NB4 (cell line): ENCODE measurements at regions not wholly inside any gene's neighbourhood (a gene's known extent, or its start where the extent isn't known, plus 50 kb on each side); places are given as distances from the start of the nearest gene placed in this dataset.

ENCODE experiments used
- MYC ChIP-seq: IDR thresholded peaks from 2 replicates; pipeline ENCODE4 v1.6.1; 2011; ENCODE audit warnings: low read depth, low read length
- POLR2A ChIP-seq: IDR thresholded peaks from 2 replicates; pipeline ENCODE4 v1.6.1; 2011; ENCODE audit warnings: mild to moderate bottlenecking; ENCODE audit not compliant: insufficient read length; ENCODE audit errors: extremely low read depth
- TF ChIP-seq, protein P1 (sequence below): IDR thresholded peaks from 2 replicates; pipeline ENCODE4 v1.6.1; 2011; ENCODE audit warnings: low read depth, low read length

DNA sequence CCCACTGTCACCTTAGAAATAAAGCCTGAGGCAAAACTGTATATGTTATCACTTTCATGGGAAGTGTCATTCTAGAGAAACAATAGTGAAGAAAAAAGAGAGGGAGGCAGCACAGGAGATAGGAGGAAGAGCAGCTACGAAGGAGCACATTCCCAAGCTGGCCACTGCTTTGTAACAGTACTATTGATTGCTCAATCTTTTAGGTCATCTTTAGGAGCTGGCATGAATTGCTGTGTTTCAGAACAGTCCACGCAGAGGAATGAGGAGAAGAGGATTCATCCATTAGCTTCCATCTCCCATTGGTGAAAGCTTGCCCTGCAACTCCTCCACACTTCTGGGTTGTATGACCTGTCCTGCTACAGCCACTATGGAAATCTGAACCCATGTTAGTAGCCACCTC is 372.5 kb upstream of the DDHD1 start:
- TF ChIP-seq MYC, result no peak
- TF ChIP-seq, protein P1, sequence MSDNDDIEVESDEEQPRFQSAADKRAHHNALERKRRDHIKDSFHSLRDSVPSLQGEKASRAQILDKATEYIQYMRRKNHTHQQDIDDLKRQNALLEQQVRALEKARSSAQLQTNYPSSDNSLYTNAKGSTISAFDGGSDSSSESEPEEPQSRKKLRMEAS, result no peak
- no peak for TF ChIP-seq POLR2A
